Mammary epithelial cell (primary cell): ENCODE measurements at regions not wholly inside any gene's neighbourhood (a gene's known extent, or its start where the extent isn't known, plus 50 kb on each side); places are given as distances from the start of the nearest gene placed in this dataset.

Experiments used
- CTCF ChIP-seq, 2 donors: IDR thresholded peaks in 1 of 2; conservative IDR thresholded peaks in 1 of 2; 2 replicates each; pipeline ENCODE4 v1.5.1; 2011 to 2012; ENCODE audit warnings: inconsistent platforms in 2 of 2, low read length in 2 of 2, mild to moderate bottlenecking in 2 of 2, control low read depth in 1 of 2, low read depth in 1 of 2; ENCODE audit not compliant: insufficient read depth in 1 of 2; ENCODE audit errors: extremely low read depth in 1 of 2
- EZH2 ChIP-seq: IDR thresholded peaks from 2 replicates; pipeline ENCODE4 v1.6.1; 2012; ENCODE audit warnings: low read length, inconsistent platforms, borderline replicate concordance

- TF ChIP-seq CTCF (conservative IDR thresholded peaks at IDR 0.05 in 1 of 2, IDR thresholded peaks at IDR 0.05 in 1 of 2; ENCODE audit: extremely low read depth in 1 of 2, insufficient read depth in 1 of 2, low read depth in 1 of 2, low read length in 2 of 2), result no peak
- no peak for TF ChIP-seq EZH2
Observed at GRCh38 chr4:56210397-56210796, 176.9 kb downstream of the AASDH start.
